ENCODE measurements at regions not wholly inside any gene's neighbourhood (a gene's known extent, or its start where the extent isn't known, plus 50 kb on each side); places are given as distances from the start of the nearest gene placed in this dataset.

DNA sequence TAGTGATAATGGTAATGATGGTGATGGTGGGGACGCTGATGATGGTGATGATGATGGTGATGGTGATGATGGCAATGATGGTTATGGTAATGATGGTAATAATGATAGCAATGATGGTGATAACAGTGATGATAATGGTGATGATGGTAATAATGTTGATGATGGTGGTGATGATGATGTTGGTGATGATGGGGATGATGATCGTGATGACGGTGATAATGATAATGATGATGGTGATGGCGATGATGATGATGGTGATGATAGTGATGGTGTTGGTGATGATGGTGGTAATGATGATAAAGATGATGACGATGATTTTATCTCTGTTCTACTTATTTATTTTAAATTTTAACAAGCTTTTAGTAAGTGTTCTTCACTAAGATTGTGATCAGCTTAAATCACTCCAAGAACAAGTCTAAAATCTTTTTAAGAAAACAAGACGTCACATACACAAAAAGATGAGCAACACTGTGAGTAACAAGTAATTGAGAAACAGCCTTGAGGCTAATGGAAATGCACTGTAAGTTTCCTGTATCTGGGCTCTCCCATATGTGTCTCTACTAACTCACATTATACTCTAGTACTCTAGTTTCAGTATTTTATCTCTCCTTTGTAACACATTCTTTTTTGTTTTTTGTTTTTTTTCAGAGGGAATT is 480.2 kb upstream of the PRKX start:
- TF ChIP-seq ESRRA (IDR thresholded peaks at IDR 0.05; ENCODE audit: borderline replicate concordance, low read length) (no peak), RFX5 (IDR thresholded peaks at IDR 0.05) (no peak), MAZ (IDR thresholded peaks at IDR 0.05; ENCODE audit: borderline replicate concordance, low read depth, low read length) (no peak), REST (IDR thresholded peaks at IDR 0.05) (no peak), RAD21 (conservative IDR thresholded peaks at IDR 0.05 in 1 of 2, IDR thresholded peaks at IDR 0.05 in 1 of 2) (no peak), USF2 (IDR thresholded peaks at IDR 0.05) (no peak), POLR2AphosphoS2 (conservative IDR thresholded peaks at IDR 0.05; ENCODE audit: low read length) (no peak), PHF8 (IDR thresholded peaks at IDR 0.05; ENCODE audit: borderline replicate concordance, low read depth) (no peak)
- TF ChIP-seq, protein P1, sequence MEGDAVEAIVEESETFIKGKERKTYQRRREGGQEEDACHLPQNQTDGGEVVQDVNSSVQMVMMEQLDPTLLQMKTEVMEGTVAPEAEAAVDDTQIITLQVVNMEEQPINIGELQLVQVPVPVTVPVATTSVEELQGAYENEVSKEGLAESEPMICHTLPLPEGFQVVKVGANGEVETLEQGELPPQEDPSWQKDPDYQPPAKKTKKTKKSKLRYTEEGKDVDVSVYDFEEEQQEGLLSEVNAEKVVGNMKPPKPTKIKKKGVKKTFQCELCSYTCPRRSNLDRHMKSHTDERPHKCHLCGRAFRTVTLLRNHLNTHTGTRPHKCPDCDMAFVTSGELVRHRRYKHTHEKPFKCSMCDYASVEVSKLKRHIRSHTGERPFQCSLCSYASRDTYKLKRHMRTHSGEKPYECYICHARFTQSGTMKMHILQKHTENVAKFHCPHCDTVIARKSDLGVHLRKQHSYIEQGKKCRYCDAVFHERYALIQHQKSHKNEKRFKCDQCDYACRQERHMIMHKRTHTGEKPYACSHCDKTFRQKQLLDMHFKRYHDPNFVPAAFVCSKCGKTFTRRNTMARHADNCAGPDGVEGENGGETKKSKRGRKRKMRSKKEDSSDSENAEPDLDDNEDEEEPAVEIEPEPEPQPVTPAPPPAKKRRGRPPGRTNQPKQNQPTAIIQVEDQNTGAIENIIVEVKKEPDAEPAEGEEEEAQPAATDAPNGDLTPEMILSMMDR (IDR thresholded peaks at IDR 0.05), result no peak
- TF ChIP-seq, protein P2, sequence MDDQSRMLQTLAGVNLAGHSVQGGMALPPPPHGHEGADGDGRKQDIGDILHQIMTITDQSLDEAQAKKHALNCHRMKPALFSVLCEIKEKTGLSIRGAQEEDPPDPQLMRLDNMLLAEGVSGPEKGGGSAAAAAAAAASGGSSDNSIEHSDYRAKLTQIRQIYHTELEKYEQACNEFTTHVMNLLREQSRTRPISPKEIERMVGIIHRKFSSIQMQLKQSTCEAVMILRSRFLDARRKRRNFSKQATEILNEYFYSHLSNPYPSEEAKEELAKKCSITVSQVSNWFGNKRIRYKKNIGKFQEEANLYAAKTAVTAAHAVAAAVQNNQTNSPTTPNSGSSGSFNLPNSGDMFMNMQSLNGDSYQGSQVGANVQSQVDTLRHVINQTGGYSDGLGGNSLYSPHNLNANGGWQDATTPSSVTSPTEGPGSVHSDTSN (IDR thresholded peaks at IDR 0.05), result no peak

All from A549 (cell line).